SK-MEL-5 (cell line): ENCODE measurements at regions not wholly inside any gene's neighbourhood (a gene's known extent, or its start where the extent isn't known, plus 50 kb on each side); places are given as distances from the start of the nearest gene placed in this dataset.
"Not testable (repeated sequence)": the region's sequence is repeated elsewhere in the genome, so short reads cannot be mapped to it uniquely, and the experiment has no call there.

ENCODE experiments used
- DNase-seq: peaks from one replicate; pipeline ENCODE4 v3.0.0-alpha.2; 2016; ENCODE audit warnings: low read depth, low spot score
- in situ Hi-C: cut with HindIII; loops from 2 replicates; pipeline ENCODE4 v1.10.0; 2016; ENCODE audit warnings: low sequenced_read_pairs, high pct_unique_total_duplicates, low pct_unique_long_range_greater_than_20kb

DNA sequence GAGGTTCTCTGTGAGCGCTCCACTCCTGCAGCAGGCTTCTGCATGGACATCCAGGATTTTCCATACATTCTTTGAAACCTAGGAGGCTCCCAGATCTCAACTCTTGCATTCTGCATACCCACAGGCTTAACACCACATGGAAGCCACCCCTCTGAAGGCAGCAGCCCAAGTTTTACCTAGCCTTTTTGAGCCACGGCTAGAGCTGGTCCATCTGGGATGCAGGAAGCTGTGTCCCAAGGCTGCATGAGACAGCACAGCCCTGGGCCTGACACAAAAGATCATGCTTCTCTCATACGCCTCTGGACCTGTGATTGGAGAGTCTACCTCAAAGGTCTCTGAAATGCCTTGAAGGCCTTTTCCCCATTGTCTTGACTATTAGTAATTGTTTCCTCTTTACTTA, 53.6 kb upstream of the RPRM start:
- DNase-seq = no peak
- in situ Hi-C loops = no loop called here

DNA sequence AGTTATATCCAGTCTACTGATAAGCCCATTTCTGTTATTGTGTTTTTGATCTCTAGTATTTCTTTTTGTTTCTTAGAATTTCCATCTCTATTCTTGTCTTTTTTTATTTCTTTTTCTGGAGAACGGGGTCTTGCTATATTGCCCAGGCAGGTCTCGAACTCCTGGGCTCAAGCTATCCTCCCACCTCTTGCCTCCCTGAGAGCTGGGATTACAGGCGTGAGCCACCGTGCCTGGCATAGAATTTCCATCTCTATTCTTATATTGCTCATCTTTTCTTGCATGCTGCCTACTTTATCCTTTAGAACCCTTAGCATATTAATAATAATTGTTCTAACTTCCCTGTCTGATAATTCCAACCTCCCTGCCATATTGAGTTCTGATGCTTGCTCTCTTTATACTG, 55.2 kb upstream of the RPRM start:
- DNase-seq, in situ Hi-C loops: not testable (repeated sequence)

GRCh38 chr2:153534590-153534989, 56.0 kb upstream of the RPRM start:
- in situ Hi-C loops, DNase-seq: not testable (repeated sequence)

GRCh38 chr2:153536115-153536514, 57.6 kb upstream of the RPRM start:
- DNase-seq = no peak
- in situ Hi-C loops = no loop called here

GRCh38 chr2:153538102-153538501, 59.5 kb upstream of the RPRM start:
- in situ Hi-C loops, DNase-seq: not testable (repeated sequence)

DNA sequence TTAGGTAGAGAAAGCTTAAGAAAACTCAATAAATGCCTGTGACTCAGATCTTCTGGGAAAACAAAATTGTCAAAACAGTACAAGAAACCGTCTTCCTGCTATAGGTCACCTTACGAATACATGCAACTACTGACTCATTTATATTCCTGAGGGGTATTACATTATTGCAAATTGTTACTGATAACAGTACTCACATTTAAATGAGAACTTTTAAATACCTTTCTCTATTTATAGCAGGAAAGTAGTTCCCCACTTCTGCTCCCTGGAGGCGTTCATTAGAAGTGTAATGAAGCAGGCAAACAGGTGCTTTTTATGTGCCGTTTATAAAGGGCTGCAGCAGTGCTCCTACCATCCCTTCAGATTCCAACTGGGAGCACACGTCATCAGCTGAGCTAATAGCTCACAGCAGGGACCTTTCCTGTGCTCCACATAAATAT, 65.1 kb upstream of the RPRM start:
- in situ Hi-C loops = no loop called here

DNA sequence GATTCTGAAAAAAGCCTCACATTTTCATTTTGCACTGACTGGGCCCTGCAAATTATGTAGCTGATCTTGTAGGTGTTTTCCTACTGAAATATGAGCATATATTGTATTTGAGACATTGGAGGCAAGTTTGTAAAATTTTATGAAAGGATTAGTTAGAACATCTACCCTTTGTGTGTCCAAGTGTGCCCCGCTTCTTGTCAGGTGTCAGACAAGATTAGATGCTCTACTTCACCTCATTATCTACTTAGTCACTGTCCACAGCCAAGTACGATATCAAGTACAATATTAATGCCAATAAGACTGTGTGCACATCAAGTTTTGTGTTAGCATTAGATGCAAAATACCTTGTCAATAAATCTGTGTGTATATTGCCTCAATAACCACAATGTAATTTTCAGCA, 67.8 kb upstream of the RPRM start:
- in situ Hi-C loops = no loop called here
- DNase-seq = no peak

More for the DNA sequence above, 65.1 kb upstream of the RPRM start:
- no peak for DNase-seq

DNA sequence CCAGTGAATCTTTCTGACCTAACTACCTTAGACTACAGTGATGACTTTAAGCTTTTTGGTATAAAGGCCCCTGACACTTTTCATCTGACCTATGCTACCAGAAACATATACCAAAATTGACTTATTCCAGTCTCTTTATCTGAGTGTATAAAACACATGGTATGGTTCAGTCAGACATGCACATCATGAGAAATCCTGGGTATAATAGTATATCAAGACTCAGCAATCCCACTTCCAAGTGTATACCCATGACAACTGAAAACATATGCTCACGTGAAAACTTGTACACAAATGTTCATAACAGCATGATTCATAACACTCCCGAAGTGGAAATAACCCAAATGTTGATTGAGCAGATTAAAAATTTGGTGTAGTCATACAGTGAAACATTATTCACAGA, 70.0 kb upstream of the RPRM start:
- in situ Hi-C loops = no loop called here
- DNase-seq = no peak

DNA sequence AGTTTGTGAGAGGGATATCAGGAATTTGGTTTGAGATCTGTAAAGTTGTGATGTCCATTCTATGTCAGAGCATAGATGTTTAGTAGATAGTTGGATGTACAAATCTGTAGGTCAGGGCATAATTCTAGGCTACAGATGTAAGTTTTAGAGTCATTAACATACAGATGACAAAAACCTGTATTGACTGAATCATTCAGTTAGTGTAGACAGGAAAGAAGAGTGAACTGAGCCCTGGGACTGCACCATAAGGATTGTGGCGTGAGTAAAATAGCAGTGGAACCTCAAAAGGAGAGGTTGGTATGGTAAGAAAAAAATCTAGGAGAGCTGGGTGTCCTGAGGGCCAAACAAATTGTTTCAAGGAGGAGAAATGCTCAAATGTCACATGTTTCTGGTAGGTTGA, 73.1 kb upstream of the RPRM start:
- no peak for DNase-seq
- in situ Hi-C loops = no loop called here

DNA sequence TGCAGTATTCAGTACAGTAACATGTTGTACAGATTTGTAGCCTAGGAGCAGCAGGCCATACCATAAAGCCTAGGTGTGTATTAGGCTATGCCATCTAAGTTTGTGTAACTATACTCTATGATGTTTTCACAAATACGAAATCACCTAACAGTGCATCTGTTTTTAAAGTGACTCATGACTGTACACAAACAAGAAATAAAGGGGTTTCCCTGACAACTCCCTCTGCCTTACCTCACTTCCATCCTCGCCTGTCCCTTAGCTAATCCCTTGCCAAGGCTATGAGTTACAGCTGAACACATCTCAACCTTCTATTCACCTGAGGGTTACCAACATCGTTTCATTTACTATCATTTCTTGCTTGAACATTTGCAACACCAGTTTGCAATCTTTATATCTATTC, 78.6 kb upstream of the RPRM start:
- DNase-seq = no peak
- in situ Hi-C loops = no loop called here

GRCh38 chr2:153557714-153558113, 79.2 kb upstream of the RPRM start:
- DNase-seq = no peak
- in situ Hi-C loops = no loop called here

- in situ Hi-C loops = no loop called here
- no peak for DNase-seq
These were observed 79.7 kb upstream of the RPRM start for GRCh38 chr2:153558247-153558646.

DNA sequence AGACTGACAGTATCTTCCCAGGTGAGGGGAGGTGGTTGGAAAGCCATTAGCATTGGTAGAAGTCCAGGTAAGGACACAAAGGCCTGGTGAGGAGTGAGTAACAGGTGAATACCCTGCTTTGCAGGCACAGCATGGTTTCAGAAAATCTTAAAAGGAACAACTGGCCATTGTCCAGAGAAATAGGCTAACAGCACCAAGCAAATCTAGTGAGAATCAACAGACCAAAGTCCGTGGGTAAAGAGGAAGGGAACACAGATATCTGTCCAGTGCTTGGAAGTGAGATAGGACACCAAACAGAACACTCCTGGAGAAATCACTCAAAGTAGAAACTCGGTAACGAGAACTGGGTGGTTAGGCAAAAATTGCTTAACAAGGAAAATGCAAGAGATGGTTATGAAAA, 88.8 kb upstream of the RPRM start:
- in situ Hi-C loops = no loop called here

DNA sequence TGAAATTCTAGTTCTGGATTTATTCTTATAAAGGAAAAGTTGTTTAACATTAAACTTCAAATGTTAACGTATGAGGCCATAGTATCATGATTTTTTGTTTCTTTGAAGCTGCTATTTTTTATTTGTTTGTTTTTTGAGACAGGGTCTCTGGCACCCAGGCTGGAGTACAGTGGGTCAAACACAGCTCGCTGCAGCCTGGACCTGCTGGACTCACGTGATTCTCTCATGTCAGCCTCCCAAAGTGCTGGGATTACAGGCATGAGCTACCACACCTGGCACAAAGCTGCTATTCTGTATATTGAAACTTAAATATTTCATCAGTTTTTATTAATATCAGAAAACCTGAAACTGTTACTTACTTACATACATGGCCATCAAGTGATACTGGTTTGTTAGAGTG, 89.5 kb upstream of the RPRM start:
- in situ Hi-C loops = no loop called here
- DNase-seq = no peak

More for the DNA sequence above, 88.8 kb upstream of the RPRM start:
- DNase-seq = no peak

DNA sequence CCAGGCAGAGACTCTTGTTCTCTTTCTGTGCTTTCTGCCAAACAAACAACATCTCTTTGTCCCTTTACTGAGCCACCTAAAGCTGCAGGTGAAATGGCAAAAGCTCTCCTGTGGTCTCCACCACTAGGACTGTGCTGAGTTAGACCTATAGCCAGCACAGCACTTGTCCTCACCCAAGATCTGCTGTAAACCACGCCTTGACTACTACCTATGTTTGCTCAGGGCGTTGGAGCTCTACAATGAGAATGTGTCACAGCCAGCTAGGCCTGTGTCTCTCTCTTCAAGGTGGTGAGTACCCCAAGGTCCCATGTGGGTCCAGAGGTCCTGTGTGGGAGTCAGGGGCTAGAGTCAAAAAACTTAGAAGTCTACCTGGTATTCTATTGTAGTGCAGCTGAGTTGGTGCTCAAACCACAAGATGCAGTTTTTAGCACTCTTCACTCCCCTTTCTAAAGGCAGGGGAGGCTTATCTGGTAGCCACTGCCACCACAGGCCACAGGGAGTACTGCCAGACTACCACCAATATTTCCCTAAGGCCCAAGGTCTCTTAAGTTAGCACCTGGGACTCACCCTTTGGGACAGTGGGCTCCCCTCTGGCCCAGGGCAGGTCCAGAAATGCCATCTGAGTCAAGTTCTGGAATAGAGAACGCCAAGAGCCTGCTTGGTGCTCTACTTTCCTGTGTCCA, 96.8 kb upstream of the RPRM start:
- in situ Hi-C loops = no loop called here

DNA sequence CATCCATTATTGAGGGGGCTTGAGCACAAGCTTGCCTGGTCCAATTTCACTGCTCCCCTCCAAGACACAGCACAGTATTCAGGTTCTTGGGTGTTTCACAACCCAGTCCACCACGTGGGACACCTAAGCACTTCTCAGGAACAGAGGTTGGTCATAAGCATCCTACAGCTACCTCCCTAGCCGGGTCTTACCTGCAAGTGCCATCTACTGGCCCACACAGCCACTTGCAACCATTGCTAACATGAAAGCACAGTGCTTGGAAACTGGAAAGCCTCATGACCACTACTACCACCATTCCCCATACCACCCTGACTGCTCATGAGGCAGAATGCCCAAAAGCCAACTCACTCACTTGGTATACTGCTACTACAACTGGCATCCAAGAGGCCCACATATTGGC, 105.7 kb upstream of the RPRM start:
- no peak for DNase-seq
- in situ Hi-C loops = no loop called here

More for the DNA sequence above, 96.8 kb upstream of the RPRM start:
- DNase-seq = no peak

DNA sequence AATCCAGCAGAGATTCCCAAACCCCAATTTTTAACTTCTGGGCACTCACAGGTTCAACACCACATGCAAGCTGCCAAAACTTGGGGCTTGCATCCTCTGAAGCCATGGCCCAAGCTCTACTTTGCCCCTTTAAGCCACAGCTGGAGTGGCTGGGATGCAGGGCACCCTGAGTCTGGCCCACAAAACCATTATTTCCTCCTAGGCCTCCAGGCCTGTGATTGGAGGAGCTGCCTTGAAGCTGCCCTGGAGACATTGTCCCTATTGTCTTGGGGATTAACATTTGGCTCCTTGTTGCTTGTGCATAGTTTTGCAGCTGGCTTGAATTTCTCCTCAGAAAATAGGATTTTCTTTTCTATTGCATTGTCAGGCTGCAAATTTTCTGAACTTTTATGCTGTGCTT, 109.8 kb upstream of the RPRM start:
- no peak for DNase-seq
- in situ Hi-C loops = no loop called here

- in situ Hi-C loops = no loop called here
- no peak for DNase-seq
These were observed 111.0 kb upstream of the RPRM start for GRCh38 chr2:153589586-153589985.

DNA sequence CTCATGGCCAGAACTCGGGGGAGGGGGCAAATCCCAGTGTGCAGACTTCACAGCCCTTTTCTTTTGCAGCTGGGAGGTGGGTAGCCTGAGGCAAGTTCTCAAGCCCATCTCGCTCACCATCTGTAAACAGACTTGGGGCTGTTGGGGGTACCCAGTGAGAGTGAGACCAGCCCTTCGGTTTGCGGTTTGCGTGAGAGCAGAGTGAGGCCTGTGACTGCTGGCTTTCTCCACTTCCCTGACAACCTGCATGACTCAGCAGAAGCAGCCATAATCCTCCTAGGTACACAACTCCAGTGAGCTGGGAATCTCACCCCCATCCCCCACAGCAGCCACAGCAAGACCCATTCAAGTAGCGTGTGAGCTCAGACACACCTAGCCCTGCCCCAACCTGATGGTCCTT, 114.5 kb upstream of the RPRM start:
- DNase-seq, in situ Hi-C loops: not testable (repeated sequence)

- in situ Hi-C loops = no loop called here
- DNase-seq = no peak
These were observed 117.4 kb upstream of the RPRM start for GRCh38 chr2:153595939-153596338.
